Transverse colon (tissue), 4 donors: ENCODE measurements at regions not wholly inside any gene's neighbourhood (a gene's known extent, or its start where the extent isn't known, plus 50 kb on each side); places are given as distances from the start of the nearest gene placed in this dataset.

Source experiments
- DNase-seq: peaks from one replicate; pipeline ENCODE4 v3.0.0-alpha.2; 2019
- H3K27ac ChIP-seq, 4 donors: fragments of 200-600 bp; sonication (generic); 2 replicates each; pipeline ENCODE4 v1.5.1; 2016 to 2018; ENCODE audit warnings: inconsistent platforms in 4 of 4
- H3K27me3 ChIP-seq: fragments of 200-600 bp; sonication (generic); 2 replicates; pipeline ENCODE4 v1.5.1; 2017; ENCODE audit warnings: inconsistent platforms
- H3K36me3 ChIP-seq, 4 donors: fragments of 200-600 bp; sonication (generic); 2 replicates each; pipeline ENCODE4 v1.5.1; 2017 to 2019; ENCODE audit warnings: inconsistent platforms in 4 of 4
- H3K4me1 ChIP-seq, 4 donors: fragments of 200-600 bp; sonication (generic); 2 replicates each; pipeline ENCODE4 v1.5.1; 2017 to 2020; ENCODE audit warnings: inconsistent platforms in 4 of 4
- H3K4me3 ChIP-seq, 4 donors: fragments of 200-600 bp; sonication (generic); 1 replicate in 1 of 4; 2 replicates in 3 of 4; pipeline versions ENCODE4 v1.5.1 to v1.6.1; 2017 to 2019; ENCODE audit warnings: inconsistent platforms in 4 of 4
- H3K9me3 ChIP-seq, 2 donors: fragments of 200-600 bp; sonication (generic); 2 replicates each; pipeline ENCODE4 v1.5.1; 2017 to 2019; ENCODE audit warnings: inconsistent platforms in 2 of 2
- EP300 ChIP-seq: sonication (generic); formaldehyde crosslinking; IDR thresholded peaks from one replicate; pipeline ENCODE4 v1.6.1; 2017; ENCODE audit warnings: antibody characterized with exemption, low read depth
- POLR2A ChIP-seq: fragments of 450-650 bp; IDR thresholded peaks from one replicate; pipeline ENCODE4 v1.6.1; 2016; ENCODE audit warnings: antibody characterized with exemption, mild to moderate bottlenecking, moderate library complexity
- POLR2AphosphoS5 ChIP-seq, 3 donors: sonication (generic); formaldehyde crosslinking; IDR thresholded peaks; one replicate each; pipeline ENCODE4 v1.6.1; 2016; ENCODE audit warnings: antibody characterized with exemption in 3 of 3
- WGBS, 2 donors: methylation state at CpG; one replicate each; pipeline ENCODE4 v1.1.5; 2018; ENCODE audit warnings: low coverage in 1 of 2; 5-methylcytosine and 5-hydroxymethylcytosine counted together
- in situ Hi-C, 4 donors: fragments of 200-750 bp; cut with MboI; loops; one replicate each; pipeline versions ENCODE4 v1.15.0 to v1.15.1; 2017; ENCODE audit warnings: low sequenced_read_pairs in 3 of 4, low pct_ligation_motif_present in 1 of 4, low pct_unique_long_range_greater_than_20kb in 1 of 4
- intact Hi-C: fragments of 100-400 bp; cut with DNase I; formaldehyde crosslinking; loops from one replicate; pipeline ENCODE4 v1.15.1; 2023; ENCODE audit warnings: low total_unique reads
- TF ChIP-seq, protein P1 (sequence below), 5 experiments: fragments of 200-600 bp in 3 of 5; fragments of 450-650 bp in 2 of 5; sonication (generic) in 3 of 5; IDR thresholded peaks; 1 replicate in 2 of 5; 2 replicates in 3 of 5; pipeline ENCODE4 v1.5.1; 2016 to 2017; ENCODE audit warnings: antibody characterized with exemption in 5 of 5, inconsistent platforms in 3 of 5, mild to moderate bottlenecking in 2 of 5, moderate library complexity in 1 of 5

GRCh38 chr3:34256021-34256420 is 457.6 kb downstream of the PDCD6IP start:
- H3K27ac ChIP-seq: no peak overlapping the region
- no peak for DNase-seq
- no peaks in the 10 kb centered on the region for H3K27me3 ChIP-seq
- no peaks in the 10 kb centered on the region for H3K36me3 ChIP-seq
- TF ChIP-seq POLR2A (no peak), POLR2AphosphoS5 (IDR thresholded peaks at IDR 0.05) (no peak), EP300 (no peak)
- TF ChIP-seq, protein P1, sequence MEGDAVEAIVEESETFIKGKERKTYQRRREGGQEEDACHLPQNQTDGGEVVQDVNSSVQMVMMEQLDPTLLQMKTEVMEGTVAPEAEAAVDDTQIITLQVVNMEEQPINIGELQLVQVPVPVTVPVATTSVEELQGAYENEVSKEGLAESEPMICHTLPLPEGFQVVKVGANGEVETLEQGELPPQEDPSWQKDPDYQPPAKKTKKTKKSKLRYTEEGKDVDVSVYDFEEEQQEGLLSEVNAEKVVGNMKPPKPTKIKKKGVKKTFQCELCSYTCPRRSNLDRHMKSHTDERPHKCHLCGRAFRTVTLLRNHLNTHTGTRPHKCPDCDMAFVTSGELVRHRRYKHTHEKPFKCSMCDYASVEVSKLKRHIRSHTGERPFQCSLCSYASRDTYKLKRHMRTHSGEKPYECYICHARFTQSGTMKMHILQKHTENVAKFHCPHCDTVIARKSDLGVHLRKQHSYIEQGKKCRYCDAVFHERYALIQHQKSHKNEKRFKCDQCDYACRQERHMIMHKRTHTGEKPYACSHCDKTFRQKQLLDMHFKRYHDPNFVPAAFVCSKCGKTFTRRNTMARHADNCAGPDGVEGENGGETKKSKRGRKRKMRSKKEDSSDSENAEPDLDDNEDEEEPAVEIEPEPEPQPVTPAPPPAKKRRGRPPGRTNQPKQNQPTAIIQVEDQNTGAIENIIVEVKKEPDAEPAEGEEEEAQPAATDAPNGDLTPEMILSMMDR (IDR thresholded peaks at IDR 0.05): no peak
- in situ Hi-C loops (no loop called here), intact Hi-C loops (no loop called here)
- 28 to 65% methylated on average over 2 of the region's 2 CpGs for WGBS, 2 donors
- no peak overlapping the region for H3K4me3 ChIP-seq
- no peaks in the 10 kb centered on the region for H3K9me3 ChIP-seq
- peaks cover 0 to 15% (median 5%) of the 10 kb centered on the region in 4 donors for H3K4me1 ChIP-seq

DNA sequence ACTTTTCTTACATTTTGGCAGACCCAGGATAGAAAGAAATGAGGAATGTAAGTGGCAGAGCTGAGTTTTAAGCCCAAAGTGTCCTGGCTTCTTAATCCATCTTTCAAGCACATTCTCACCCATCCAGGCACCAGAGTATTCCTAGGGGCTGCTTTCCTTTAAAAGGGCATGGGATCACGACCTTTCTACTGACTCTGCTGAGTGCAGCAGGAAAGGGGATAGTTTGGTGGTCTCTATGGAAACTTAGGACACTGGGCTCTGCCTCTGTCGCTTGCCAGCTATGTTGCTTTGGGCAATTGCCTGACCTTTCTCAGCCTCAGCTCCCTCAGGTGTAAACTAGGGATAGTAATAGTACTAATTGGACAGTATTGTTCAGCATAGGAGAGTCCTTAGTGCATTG is 458.4 kb downstream of the PDCD6IP start:
- in situ Hi-C loops: no loop called here
- H3K36me3 ChIP-seq: no peaks in the 10 kb centered on the region
- TF ChIP-seq POLR2AphosphoS5 (IDR thresholded peaks at IDR 0.05): no peak
- no peak for TF ChIP-seq EP300
- TF ChIP-seq POLR2A: no peak
- TF ChIP-seq, protein P1 (IDR thresholded peaks at IDR 0.05): no peak
- no peak overlapping the region for H3K4me3 ChIP-seq
- DNase-seq: no peak
- no peaks in the 10 kb centered on the region for H3K9me3 ChIP-seq
- intact Hi-C loops: no loop called here
- H3K27ac ChIP-seq: no peak overlapping the region
- no peaks in the 10 kb centered on the region for H3K27me3 ChIP-seq
- 59% methylated on average over 2 of the region's 2 CpGs; no CpG with 5 or more reads in 1 of the 2 donors for WGBS, 2 donors
- peaks cover 0 to 15% (median 5%) of the 10 kb centered on the region in 4 donors for H3K4me1 ChIP-seq

GRCh38 chr3:34258271-34258998 is 460.0 kb downstream of the PDCD6IP start:
- in situ Hi-C loops: no loop called here
- DNase-seq: no peak
- Histone ChIP-seq H3K9me3 (no peaks in the 10 kb centered on the region), H3K4me3 (no peak overlapping the region), H3K27ac (no peak overlapping the region), H3K27me3 (no peaks in the 10 kb centered on the region), H3K4me1 (peaks cover 0 to 28% (median 9%) of the 10 kb centered on the region in 4 donors), H3K36me3 (no peaks in the 10 kb centered on the region)
- intact Hi-C loops: no loop called here
- TF ChIP-seq EP300 (no peak), POLR2AphosphoS5 (IDR thresholded peaks at IDR 0.05) (no peak), POLR2A (no peak)
- TF ChIP-seq, protein P1 (IDR thresholded peaks at IDR 0.05): no peak
- WGBS, 2 donors: 74 to 100% methylated on average over 2 of the region's 2 CpGs

GRCh38 chr3:34260271-34261000 is 462.0 kb downstream of the PDCD6IP start:
- H3K27ac ChIP-seq: no peak overlapping the region
- H3K36me3 ChIP-seq: no peaks in the 10 kb centered on the region
- intact Hi-C loops: no loop called here
- H3K27me3 ChIP-seq: no peaks in the 10 kb centered on the region
- H3K4me1 ChIP-seq: peaks cover 0 to 32% (median 11%) of the 10 kb centered on the region in 4 donors
- WGBS, 2 donors: 78 to 80% methylated on average over 1 to 2 of the region's 2 CpGs
- no peak overlapping the region for H3K4me3 ChIP-seq
- DNase-seq: peak; percentile 68
- H3K9me3 ChIP-seq: no peaks in the 10 kb centered on the region
- no peak for TF ChIP-seq POLR2AphosphoS5 (IDR thresholded peaks at IDR 0.05)
- TF ChIP-seq, protein P1 (IDR thresholded peaks at IDR 0.05): peak; percentile 42 to 58 (median 54)
- in situ Hi-C loops: no loop called here
